Ovary (tissue), 7 donors: ENCODE measurements at regions not wholly inside any gene's neighbourhood (a gene's known extent, or its start where the extent isn't known, plus 50 kb on each side); places are given as distances from the start of the nearest gene placed in this dataset.

ENCODE experiments used
- DNase-seq, 5 donors: peaks; one replicate each; pipeline ENCODE4 v3.0.0-alpha.2; 2019 to 2020
- H3K27ac ChIP-seq, 2 donors: fragments of 200-600 bp; one replicate each; pipeline versions ENCODE4 v1.5.1 to v1.8.0; 2019 to 2022
- H3K27me3 ChIP-seq: fragments of 200-600 bp; one replicate; pipeline ENCODE4 v1.8.0; 2022
- H3K36me3 ChIP-seq: fragments of 200-600 bp; sonication (generic); one replicate; pipeline ENCODE4 v1.5.1; 2019
- H3K4me1 ChIP-seq: one replicate; pipeline ENCODE4 v1.8.1; 2013; ENCODE audit warnings: mild to moderate bottlenecking, moderate library complexity; ENCODE audit not compliant: insufficient read depth
- H3K4me3 ChIP-seq: fragments of 200-600 bp; sonication (generic); one replicate; pipeline ENCODE4 v1.5.1; 2017
- H3K9me3 ChIP-seq, 2 donors: fragments of 200-600 bp in 1 of 2; sonication (generic) in 1 of 2; one replicate each; pipeline versions ENCODE4 v1.5.1 to v1.8.1; 2013 to 2019; ENCODE audit warnings: mild to moderate bottlenecking in 1 of 2, moderate library complexity in 1 of 2
- EP300 ChIP-seq: sonication (generic); formaldehyde crosslinking; IDR thresholded peaks from one replicate; pipeline ENCODE4 v1.6.1; 2017; ENCODE audit warnings: antibody characterized with exemption
- POLR2A ChIP-seq: fragments of 450-650 bp; IDR thresholded peaks from one replicate; pipeline ENCODE4 v1.6.1; 2017; ENCODE audit warnings: antibody characterized with exemption, mild to moderate bottlenecking, moderate library complexity
- WGBS, 3 donors: extraction: QIAGEN DNeasy Blood & Tissue Kit in 1 of 3; methylation state at CpG; one replicate each; pipeline versions ENCODE4 v1.1.5 to v1.1.7; 2013 to 2017; 5-methylcytosine and 5-hydroxymethylcytosine counted together
- intact Hi-C, 4 donors: fragments of 100-400 bp; cut with DNase I; formaldehyde crosslinking; loops; one replicate each; pipeline versions ENCODE4 v1.11.0 to v1.15.1; 2022 to 2023
- TF ChIP-seq, protein P1 (sequence below), 3 donors: fragments of 450-650 bp in 2 of 3; fragments of 200-600 bp in 1 of 3; IDR thresholded peaks; one replicate each; pipeline versions ENCODE4 v1.5.1 to v1.8.0; 2016 to 2022; ENCODE audit warnings: antibody characterized with exemption in 3 of 3, mild to moderate bottlenecking in 1 of 3
- donor health status: DM: no; HTN: no; CAD: no; lungs with moderate emphysema.
- donor health status: DM: no; HTN: no; CAD: no.
- donor health status: Bipolar disorder and iron deficiency.
- donor health status: DM: no; HTN: no; CAD: no.
- donor health status: DM: yes; HTN: yes; CAD: no.

DNA sequence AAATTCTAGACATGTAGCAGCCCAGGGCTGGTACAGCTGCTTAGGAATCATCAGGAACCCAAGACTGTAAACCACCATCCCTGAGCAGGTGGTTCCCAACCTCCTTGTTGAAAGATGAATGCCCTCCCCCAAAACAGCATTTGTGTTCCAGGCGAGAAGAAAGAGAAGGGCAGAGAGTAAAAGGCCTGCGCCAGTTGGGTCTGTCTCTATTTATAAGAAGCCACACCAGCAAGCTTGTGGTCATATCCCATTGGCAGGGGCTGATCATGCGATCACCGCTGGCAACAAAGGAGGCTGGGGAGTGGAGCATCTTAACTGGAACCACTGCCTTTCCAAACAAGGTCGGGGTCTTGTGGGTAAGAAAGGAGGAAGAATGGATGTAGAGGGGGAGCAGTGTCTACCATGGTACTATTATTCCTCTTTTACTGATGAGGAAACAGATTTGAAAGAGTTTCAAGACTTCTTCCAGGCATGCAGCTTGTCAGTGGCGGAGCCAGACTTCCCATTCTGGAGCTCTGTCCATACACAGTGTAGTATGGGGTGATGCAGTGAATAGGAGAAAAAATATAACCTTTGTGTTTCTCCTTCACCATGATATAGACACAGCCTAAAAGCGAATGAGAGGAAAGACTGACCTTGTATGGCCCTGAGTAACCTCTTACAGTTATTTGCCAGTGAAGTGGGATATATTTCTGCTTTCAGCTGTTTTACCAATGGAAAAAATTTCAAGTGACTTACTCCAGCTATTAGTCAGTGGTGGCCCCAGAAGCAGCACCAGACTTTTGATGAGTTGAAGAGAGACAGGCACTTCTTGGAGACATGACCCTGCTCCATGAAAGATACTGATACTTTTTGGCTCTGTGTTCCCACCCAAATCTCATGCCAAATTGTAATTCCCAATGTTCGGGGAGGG lies 222.6 kb downstream of the ABHD5 start:
- H3K27ac ChIP-seq = no peak overlapping the region
- TF ChIP-seq, protein P1, sequence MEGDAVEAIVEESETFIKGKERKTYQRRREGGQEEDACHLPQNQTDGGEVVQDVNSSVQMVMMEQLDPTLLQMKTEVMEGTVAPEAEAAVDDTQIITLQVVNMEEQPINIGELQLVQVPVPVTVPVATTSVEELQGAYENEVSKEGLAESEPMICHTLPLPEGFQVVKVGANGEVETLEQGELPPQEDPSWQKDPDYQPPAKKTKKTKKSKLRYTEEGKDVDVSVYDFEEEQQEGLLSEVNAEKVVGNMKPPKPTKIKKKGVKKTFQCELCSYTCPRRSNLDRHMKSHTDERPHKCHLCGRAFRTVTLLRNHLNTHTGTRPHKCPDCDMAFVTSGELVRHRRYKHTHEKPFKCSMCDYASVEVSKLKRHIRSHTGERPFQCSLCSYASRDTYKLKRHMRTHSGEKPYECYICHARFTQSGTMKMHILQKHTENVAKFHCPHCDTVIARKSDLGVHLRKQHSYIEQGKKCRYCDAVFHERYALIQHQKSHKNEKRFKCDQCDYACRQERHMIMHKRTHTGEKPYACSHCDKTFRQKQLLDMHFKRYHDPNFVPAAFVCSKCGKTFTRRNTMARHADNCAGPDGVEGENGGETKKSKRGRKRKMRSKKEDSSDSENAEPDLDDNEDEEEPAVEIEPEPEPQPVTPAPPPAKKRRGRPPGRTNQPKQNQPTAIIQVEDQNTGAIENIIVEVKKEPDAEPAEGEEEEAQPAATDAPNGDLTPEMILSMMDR (IDR thresholded peaks at IDR 0.05) = no peak
- no peak for TF ChIP-seq EP300
- no peaks in the 10 kb centered on the region for H3K4me1 ChIP-seq
- no peaks in the 10 kb centered on the region for H3K36me3 ChIP-seq
- intact Hi-C loops = no loop called here
- DNase-seq = no peak
- 81 to 85% (median 83%) methylated on average over 8 of the region's 8 CpGs for WGBS, 3 donors
- H3K27me3 ChIP-seq = no peaks in the 10 kb centered on the region
- H3K9me3 ChIP-seq = no peaks in the 10 kb centered on the region
- H3K4me3 ChIP-seq = no peak overlapping the region

DNA sequence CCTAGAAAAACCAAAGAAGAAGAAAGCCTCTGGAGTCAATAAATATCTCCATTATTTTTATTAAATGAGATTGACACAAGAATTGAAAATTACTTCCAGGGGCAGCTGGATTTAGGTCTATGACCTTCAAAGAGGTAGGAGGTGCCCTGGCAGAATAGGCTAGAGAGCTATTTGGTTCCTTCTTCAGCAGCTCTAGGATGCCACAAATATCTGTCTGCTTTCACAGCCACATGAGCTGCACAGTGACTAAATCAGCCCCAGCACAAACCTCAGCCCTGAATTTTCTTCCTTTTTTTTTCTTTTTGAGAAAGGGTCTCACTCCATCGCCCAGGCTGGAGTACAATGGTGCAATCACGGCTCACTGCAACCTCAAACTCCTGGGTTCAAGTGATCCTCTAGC lies 223.5 kb downstream of the ABHD5 start:
- Histone ChIP-seq H3K27me3 (no peaks in the 10 kb centered on the region), H3K4me3 (no peak overlapping the region), H3K36me3 (no peaks in the 10 kb centered on the region), H3K4me1 (no peaks in the 10 kb centered on the region), H3K27ac (no peak overlapping the region), H3K9me3 (no peaks in the 10 kb centered on the region)
- 87 to 95% (median 89%) methylated on average over 2 of the region's 2 CpGs for WGBS, 3 donors
- TF ChIP-seq, protein P1 (IDR thresholded peaks at IDR 0.05) = no peak
- no peak for TF ChIP-seq EP300
- TF ChIP-seq POLR2A = no peak
- intact Hi-C loops = no loop called here
- no peak for DNase-seq

DNA sequence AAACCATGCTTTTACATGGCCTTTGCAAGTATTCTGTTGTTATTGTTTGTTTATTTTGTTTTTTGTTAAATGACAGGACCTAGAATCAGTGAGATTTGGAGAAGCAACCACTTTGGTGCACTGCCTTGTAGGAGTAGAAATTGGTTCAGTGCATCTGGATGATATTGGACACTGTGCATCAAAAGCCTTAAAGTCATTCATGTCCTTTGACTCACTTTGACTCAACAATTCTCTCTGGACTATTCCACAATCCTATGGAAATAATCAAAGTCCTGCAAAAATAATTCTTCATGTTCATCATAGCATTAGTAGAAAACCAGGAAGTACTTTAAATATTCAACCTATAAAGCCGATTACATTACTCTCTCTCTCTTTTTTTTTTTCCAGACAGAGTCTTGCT lies 224.8 kb downstream of the ABHD5 start:
- no peak overlapping the region for H3K27ac ChIP-seq
- H3K4me3 ChIP-seq = no peak overlapping the region
- TF ChIP-seq POLR2A = no peak
- no peak for TF ChIP-seq EP300
- TF ChIP-seq, protein P1 (IDR thresholded peaks at IDR 0.05) = no peak
- no peaks in the 10 kb centered on the region for H3K4me1 ChIP-seq
- intact Hi-C loops = no loop called here
- DNase-seq = no peak
- H3K36me3 ChIP-seq = no peaks in the 10 kb centered on the region
- H3K27me3 ChIP-seq = no peaks in the 10 kb centered on the region
- no peaks in the 10 kb centered on the region for H3K9me3 ChIP-seq
- 95 to 100% (median 95%) methylated on average over 1 of the region's 1 CpG for WGBS, 3 donors

DNA sequence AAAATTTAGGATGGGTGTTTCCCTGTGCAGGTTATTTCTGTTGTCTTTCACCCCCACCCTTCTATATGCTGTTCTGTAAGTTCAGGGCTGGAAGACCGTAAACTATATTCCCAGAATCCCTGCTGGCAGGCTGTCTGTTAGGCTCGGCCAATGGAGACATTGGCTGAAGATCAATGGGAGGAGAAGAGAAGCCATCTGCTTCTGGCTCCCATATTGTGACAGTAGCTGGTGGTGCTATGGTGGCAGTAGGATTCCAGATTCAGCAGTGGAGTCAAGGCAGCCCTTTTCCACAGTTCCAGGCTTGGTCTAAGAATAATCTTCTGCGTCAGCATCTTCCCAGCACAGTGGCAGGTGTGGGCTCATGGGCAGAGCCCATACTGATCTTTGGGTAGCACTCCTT lies 226.6 kb downstream of the ABHD5 start:
- H3K4me1 ChIP-seq = no peaks in the 10 kb centered on the region
- H3K27me3 ChIP-seq = no peaks in the 10 kb centered on the region
- intact Hi-C loops = no loop called here
- H3K4me3 ChIP-seq = no peak overlapping the region
- H3K27ac ChIP-seq = no peak overlapping the region
- TF ChIP-seq POLR2A = no peak
- TF ChIP-seq, protein P1 (IDR thresholded peaks at IDR 0.05) = no peak
- TF ChIP-seq EP300 = no peak
- H3K36me3 ChIP-seq = no peaks in the 10 kb centered on the region
- WGBS, 3 donors = 86 to 94% (median 88%) methylated on average over 3 of the region's 3 CpGs
- no peak for DNase-seq
- H3K9me3 ChIP-seq = no peaks in the 10 kb centered on the region
